ENCODE measurements at regions not wholly inside any gene's neighbourhood (a gene's known extent, or its start where the extent isn't known, plus 50 kb on each side); places are given as distances from the start of the nearest gene placed in this dataset.
"Not testable (repeated sequence)": the region's sequence is repeated elsewhere in the genome, so short reads cannot be mapped to it uniquely, and the experiment has no call there.

GRCh38 chr3:110352841-110353604, 718.6 kb upstream of the NECTIN3 start:
- Histone ChIP-seq H3K4me3 (ENCODE audit: low read depth, low read length) (no peak overlapping the region), H3K36me3 (ENCODE audit: control insufficient read depth, insufficient read depth, low read length) (no peaks in the 10 kb centered on the region), H3K27me3 (ENCODE audit: control insufficient read depth, insufficient read depth, low read length) (no peaks in the 10 kb centered on the region)
- FAIRE-seq = no peak
- TF ChIP-seq CTCF (IDR thresholded peaks at IDR 0.05; ENCODE audit: insufficient read depth, low read length, severe bottlenecking) = no peak
- no peak for DNase-seq (ENCODE audit: low read depth)

- FAIRE-seq (no peak), DNase-seq (ENCODE audit: low read depth) (no peak)
- H3K4me3 ChIP-seq (ENCODE audit: low read depth, low read length) = no peak overlapping the region
- H3K36me3 ChIP-seq (ENCODE audit: control insufficient read depth, insufficient read depth, low read length) = no peaks in the 10 kb centered on the region
- TF ChIP-seq CTCF (IDR thresholded peaks at IDR 0.05; ENCODE audit: insufficient read depth, low read length, severe bottlenecking) = no peak
- H3K27me3 ChIP-seq (ENCODE audit: control insufficient read depth, insufficient read depth, low read length) = no peaks in the 10 kb centered on the region
Observed at GRCh38 chr3:110362751-110363150, 708.9 kb upstream of the NECTIN3 start.

DNA sequence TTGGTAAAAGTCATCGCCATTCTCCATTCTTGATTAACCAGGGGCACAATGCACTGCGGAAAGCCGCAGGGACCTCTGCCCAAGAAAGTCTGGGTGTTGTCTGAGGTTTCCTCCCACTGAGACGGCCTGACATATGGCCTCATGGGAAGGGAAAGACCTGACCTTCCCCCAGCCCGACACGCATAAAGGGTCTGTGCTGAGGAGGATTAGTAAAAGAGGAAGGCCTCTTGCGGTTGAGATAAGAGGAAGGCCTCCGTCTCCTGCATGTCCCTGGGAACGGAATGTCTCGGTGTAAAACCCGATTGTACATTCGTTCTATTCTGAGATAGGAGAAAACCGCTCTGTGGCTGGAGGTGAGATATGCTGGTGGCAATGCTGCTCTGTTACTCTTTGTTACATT, 704.3 kb upstream of the NECTIN3 start:
- H3K36me3 ChIP-seq (ENCODE audit: control insufficient read depth, insufficient read depth, low read length); DNase-seq (ENCODE audit: low read depth); H3K27me3 ChIP-seq (ENCODE audit: control insufficient read depth, insufficient read depth, low read length); H3K4me3 ChIP-seq (ENCODE audit: low read depth, low read length): not testable (repeated sequence)
- FAIRE-seq = peak; percentile 43

DNA sequence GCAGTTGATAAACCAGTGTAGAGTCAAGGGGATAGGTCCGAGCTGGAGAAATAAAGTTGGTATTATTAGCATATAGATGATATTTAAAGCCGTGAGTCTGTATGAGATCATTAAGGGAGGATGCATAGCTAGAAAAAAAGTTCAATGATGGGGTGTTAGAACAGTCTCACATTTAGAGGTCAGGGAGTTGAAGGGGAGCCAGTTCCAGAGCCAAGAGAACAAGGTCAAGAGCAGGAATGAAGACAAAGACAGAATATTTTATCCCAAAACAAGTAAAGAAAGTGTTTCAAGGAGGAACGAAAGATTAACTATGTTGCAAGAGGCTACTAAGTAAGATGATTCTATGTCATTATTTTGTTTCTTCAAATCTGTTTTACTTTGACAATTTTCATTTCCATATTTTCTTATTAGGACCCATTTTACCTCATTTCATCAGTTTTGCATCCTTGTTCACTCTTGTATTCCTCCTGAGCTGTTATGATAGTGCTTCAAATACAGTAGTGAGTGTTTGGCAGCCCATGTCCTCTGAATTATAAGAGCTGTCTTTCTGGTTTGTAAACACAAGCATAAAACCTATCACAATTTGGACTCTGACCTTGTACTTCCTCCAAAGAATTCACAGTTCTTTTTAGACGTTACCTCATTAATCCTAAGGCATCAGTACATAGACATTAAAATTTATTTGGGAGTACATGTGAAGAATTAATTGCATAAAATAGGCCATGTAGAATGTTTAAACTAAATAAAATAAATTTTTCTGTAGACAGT, 695.7 kb upstream of the NECTIN3 start:
- no peaks in the 10 kb centered on the region for H3K36me3 ChIP-seq (ENCODE audit: control insufficient read depth, insufficient read depth, low read length)
- DNase-seq (ENCODE audit: low read depth) (no peak), FAIRE-seq (no peak)
- no peaks in the 10 kb centered on the region for H3K27me3 ChIP-seq (ENCODE audit: control insufficient read depth, insufficient read depth, low read length)
- H3K4me3 ChIP-seq (ENCODE audit: low read depth, low read length) = no peak overlapping the region
- no peak for TF ChIP-seq CTCF (IDR thresholded peaks at IDR 0.05; ENCODE audit: insufficient read depth, low read length, severe bottlenecking)

- FAIRE-seq (no peak), DNase-seq (ENCODE audit: low read depth) (no peak)
- no peak for TF ChIP-seq CTCF (IDR thresholded peaks at IDR 0.05; ENCODE audit: insufficient read depth, low read length, severe bottlenecking)
- no peaks in the 10 kb centered on the region for H3K36me3 ChIP-seq (ENCODE audit: control insufficient read depth, insufficient read depth, low read length)
- no peaks in the 10 kb centered on the region for H3K27me3 ChIP-seq (ENCODE audit: control insufficient read depth, insufficient read depth, low read length)
- no peak overlapping the region for H3K4me3 ChIP-seq (ENCODE audit: low read depth, low read length)
Observed at GRCh38 chr3:110378481-110378880, 693.1 kb upstream of the NECTIN3 start.

DNA sequence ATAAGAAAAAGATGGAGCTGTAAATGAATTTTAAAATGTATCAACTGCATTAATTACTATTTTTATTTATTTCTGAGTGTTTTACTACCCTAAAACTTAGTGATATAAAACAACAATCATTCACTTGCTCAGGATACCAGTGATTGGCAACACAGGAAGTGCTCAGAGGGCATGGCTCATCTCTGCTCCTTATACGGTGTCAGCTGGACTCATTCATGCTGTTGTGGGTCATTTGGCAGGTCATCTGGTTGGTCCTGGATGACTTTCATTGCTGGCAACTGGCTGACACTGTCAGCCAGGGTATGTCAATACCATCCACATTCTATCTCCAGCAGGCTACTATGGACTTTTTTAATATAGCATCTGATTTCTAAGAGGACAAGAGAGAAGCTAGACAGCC, 689.6 kb upstream of the NECTIN3 start:
- FAIRE-seq (no peak), DNase-seq (ENCODE audit: low read depth) (no peak)
- no peaks in the 10 kb centered on the region for H3K36me3 ChIP-seq (ENCODE audit: control insufficient read depth, insufficient read depth, low read length)
- no peak for TF ChIP-seq CTCF (IDR thresholded peaks at IDR 0.05; ENCODE audit: insufficient read depth, low read length, severe bottlenecking)
- no peak overlapping the region for H3K4me3 ChIP-seq (ENCODE audit: low read depth, low read length)
- no peaks in the 10 kb centered on the region for H3K27me3 ChIP-seq (ENCODE audit: control insufficient read depth, insufficient read depth, low read length)

Data from bronchial epithelial cell (primary cell).